ENCODE measurements at regions not wholly inside any gene's neighbourhood (a gene's known extent, or its start where the extent isn't known, plus 50 kb on each side); places are given as distances from the start of the nearest gene placed in this dataset.
"Not testable (repeated sequence)": the region's sequence is repeated elsewhere in the genome, so short reads cannot be mapped to it uniquely, and the experiment has no call there.

- in situ Hi-C loops (cut with HindIII; ENCODE audit: low sequenced_read_pairs): no loop called here
Observed at GRCh38 chr7:136138991-136139390, 161.8 kb upstream of the MTPN start.

DNA sequence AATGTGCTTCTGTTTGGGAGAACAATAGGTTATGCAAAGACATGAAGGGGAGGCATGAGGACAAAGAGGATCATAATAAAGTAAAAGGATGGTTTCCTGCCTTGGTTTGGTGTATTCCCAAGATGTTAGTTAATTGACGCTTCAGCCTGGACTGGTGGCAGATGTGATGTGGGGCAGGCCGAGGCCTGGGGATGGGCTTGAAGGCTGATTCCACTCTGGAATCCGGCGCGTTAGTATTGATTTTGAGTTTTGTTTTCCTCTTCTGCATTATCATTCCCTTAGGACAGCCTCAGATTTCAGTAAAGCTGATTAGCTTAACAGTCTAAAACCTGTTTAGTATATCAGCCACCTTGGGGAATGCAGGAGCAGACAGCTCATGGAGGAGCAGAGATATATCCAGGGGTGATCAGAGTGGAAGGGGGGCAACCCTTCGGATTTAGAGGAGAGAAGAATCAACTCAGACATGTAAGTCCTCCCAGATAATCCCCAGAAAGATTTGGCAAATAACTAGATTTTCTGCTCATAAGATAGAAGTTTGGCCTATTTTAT lies 159.8 kb upstream of the MTPN start:
- in situ Hi-C loops (cut with HindIII; ENCODE audit: low sequenced_read_pairs): no loop called here

GRCh38 chr7:136134503-136134902 lies 157.3 kb upstream of the MTPN start:
- in situ Hi-C loops (cut with HindIII; ENCODE audit: low sequenced_read_pairs): no loop called here

DNA sequence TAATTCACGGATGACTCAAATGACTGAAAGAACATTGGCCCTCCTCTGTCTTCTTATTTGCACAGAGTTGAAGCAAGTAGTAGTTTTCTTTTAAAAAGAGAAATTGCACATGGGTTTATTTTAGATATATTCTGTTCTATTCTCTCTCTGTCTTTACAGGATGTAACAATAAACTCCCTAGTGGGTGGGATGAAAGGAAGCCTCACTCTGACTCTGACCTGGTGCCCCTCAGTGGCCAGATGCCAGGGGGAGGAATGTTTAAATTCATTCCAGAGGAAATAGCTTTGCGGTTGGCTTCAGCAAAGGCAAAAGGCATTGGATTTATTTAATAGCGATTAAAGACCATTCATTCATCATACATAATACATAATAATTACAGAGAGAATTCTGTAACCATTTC lies 156.4 kb upstream of the MTPN start:
- in situ Hi-C loops (cut with HindIII; ENCODE audit: low sequenced_read_pairs): no loop called here

GRCh38 chr7:136131304-136131630 lies 154.1 kb upstream of the MTPN start:
- in situ Hi-C loops (cut with HindIII; ENCODE audit: low sequenced_read_pairs): no loop called here

- in situ Hi-C loops (cut with HindIII; ENCODE audit: low sequenced_read_pairs): no loop called here
Observed at GRCh38 chr7:136130511-136131303, 153.5 kb upstream of the MTPN start.

DNA sequence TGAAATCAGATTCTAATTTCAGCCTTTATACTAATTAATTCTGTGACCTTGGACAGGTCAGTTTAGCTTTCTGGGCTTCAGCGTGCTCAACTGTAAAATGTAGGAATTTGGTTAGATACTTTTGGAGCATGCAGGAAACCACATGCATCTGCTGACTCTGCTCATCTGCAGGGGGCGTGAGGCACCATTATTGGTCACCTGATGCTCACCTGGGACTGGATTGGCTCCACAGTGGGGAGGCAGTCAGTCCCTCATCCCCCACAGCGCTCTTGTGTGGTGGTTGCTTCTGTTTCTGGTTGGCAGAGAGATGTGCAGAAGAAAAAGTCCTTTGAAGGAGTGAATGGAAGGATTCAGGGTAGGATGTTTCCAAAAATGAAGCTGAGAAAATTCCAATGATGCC lies 150.9 kb upstream of the MTPN start:
- in situ Hi-C loops (cut with HindIII; ENCODE audit: low sequenced_read_pairs): no loop called here

- in situ Hi-C loops (cut with HindIII; ENCODE audit: low sequenced_read_pairs): no loop called here
Observed at GRCh38 chr7:136123352-136123751, 146.2 kb upstream of the MTPN start.

DNA sequence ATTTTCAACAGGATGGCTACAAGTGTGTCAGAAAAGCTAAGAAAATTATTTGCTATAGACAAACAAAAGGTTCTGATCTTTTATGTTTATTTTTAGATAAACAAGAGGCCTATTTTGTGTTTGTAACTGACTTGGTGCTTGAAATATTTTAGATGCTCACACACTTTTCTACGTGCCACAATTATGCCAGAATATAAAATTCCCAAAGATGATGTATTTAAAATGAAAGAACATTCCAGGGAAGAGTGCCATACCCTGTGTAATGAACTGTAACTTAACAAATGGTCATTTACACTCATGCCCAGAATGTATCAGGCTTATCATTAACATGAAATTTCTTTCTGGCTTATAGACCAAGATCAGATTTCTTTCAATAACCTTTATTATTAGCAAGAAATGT lies 144.9 kb upstream of the MTPN start:
- in situ Hi-C loops (cut with HindIII; ENCODE audit: low sequenced_read_pairs): no loop called here

DNA sequence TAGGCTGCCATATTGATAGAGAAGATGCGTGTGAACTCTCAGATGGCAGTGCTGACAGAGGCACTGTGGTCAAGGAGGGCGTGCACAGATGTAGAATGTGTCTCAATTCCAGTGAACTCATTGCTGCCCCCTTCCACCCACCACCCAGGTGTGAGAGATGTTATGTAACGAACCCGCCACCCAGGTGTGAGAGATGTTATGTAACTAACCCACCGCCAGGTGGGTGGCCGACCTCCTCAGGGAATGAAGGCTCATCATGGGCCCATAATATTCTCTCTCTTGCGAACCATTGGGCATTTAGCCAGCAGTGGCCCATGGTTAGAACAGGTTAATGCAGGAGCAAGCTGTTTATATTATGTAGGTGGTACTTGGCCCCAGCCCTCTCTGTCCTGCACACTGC lies 140.4 kb upstream of the MTPN start:
- in situ Hi-C loops (cut with HindIII; ENCODE audit: low sequenced_read_pairs): no loop called here

DNA sequence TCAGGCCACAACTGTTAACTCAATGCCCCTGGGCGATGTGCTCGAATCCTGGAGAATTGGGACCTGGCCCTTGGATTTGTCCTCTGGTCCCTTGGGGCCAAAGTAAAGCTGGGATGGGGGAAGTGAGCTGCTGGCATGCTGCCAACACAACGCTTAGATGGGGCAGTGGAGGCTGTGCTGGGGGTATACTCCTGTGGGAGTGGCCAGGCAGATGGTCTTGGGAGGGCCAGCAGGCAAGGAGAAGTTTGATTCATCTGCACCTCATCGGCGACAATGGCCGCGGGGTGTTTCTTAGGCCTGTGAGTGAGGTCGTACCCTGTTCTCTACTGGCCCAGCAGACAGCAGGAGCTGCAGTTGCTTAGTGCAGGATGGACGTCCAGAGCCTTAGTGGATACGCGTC lies 139.0 kb upstream of the MTPN start:
- in situ Hi-C loops (cut with HindIII; ENCODE audit: low sequenced_read_pairs): no loop called here

DNA sequence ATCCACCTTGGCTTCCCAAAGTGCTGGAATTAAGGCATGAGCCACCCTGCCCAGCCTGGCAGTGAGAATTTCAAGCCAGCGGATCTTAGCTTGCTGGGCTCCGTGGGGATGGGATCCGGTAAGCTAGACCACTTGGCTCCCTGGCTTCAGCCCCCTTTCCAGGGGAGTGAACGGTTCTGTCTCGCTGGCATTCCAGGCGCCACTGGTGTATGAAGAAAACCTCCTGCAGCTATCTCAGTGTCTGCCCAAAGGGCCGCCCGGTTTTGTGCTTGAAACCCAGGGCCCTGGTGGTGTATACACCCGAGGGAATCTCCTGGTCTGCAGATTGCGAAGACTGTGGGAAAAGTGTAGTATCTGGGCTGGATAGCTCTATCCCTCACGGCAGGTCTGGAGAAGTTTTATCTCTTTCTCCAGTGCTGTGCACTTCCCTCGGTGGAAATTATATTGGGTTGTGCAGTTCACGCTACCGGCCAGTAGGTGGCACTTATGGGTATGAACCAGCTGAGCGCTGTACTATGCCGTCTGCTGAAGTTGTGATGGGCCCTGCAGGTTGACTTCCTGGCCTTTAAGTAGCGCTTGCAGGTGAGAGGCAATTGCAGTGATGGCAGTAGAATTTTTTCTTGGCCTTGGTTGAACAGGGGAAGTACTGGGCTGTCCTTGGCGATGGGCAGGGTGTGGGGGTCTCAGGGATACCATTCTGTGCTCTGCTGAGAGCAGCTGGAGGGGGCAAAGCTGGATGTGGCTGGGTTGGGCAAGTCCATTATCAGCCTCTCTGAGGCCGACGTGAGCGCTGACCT lies 138.0 kb upstream of the MTPN start:
- in situ Hi-C loops (cut with HindIII; ENCODE audit: low sequenced_read_pairs): no loop called here

DNA sequence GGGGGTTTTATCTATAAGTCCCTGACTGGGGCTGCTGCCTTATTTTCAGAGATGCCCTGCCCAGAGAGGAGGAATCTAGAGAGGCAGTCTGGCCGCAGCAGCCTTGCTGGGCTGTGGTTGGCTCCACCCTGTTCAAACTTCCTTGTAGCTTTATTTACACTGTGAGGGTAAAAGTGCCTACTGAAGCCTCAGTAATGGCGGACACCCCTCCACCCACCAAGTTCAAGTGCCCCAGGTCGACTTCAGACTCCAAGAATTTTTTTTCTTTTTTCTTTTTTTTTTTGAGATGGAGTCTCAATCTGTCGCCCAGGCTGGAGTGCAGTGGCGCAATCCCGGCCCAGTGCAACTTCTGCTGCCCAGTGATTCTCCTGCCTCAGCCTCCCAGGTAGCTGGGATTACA lies 137.3 kb upstream of the MTPN start:
- in situ Hi-C loops (cut with HindIII; ENCODE audit: low sequenced_read_pairs): not testable (repeated sequence)

GRCh38 chr7:136109037-136109436 lies 131.9 kb upstream of the MTPN start:
- in situ Hi-C loops (cut with HindIII; ENCODE audit: low sequenced_read_pairs): not testable (repeated sequence)

DNA sequence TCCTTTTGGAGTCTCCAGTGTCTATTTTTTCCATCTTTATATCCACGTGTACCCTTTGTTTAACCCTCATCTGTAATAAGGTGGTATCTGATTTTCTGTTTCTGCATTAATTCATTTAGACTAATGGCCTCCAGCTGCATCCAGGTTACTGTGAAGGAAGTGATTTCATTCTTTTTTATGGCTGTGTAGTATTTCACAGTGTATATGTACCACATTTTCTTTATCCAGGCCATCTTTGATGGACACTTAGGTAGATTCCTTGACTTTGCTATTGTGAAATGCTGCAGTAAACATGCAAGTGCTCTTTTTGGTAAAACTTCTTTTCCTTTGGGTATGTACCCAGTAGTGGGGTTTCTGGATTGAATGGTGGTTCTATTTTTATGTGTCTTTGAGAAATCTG lies 128.0 kb upstream of the MTPN start:
- in situ Hi-C loops (cut with HindIII; ENCODE audit: low sequenced_read_pairs): no loop called here

DNA sequence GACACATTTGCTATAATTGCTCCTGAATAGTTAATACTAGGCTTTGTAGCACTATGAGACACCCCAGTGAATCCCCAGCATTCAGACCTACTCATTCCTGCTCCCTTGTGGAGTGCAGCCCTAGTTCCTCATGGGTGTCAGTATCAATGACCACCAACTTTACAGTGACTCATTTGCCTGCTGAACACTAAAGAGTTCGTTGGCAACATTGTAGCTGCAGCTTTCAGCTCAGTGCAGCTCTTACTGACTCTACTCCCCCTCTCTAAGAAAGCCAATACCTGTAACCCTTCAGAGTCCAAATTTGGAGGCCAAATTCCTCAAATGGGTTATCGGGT lies 127.1 kb upstream of the MTPN start:
- in situ Hi-C loops (cut with HindIII; ENCODE audit: low sequenced_read_pairs): no loop called here

GRCh38 chr7:136103545-136104268 lies 126.5 kb upstream of the MTPN start:
- in situ Hi-C loops (cut with HindIII; ENCODE audit: low sequenced_read_pairs): no loop called here

DNA sequence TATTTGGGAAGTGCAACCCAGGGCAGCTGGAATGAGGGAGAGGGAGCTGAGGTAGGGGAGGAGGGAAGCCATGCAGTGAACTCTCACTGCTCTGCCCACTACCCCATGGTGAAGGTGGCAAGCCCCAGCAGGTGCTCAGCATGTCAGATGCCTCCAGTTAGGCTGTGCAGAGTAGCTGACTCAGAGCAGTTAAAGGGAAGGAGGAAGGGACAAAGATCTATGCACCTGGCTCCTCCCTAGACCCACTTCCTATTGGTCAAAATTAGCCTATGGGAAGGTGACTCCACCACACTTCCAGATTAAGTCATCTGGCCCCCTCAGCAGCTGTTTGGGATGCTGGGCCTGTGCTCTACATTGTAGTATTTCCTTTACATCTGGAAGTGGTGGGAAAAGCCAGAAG lies 125.7 kb upstream of the MTPN start:
- in situ Hi-C loops (cut with HindIII; ENCODE audit: low sequenced_read_pairs): no loop called here

- in situ Hi-C loops (cut with HindIII; ENCODE audit: low sequenced_read_pairs): not testable (repeated sequence)
Observed at GRCh38 chr7:136092714-136093113, 115.6 kb upstream of the MTPN start.

DNA sequence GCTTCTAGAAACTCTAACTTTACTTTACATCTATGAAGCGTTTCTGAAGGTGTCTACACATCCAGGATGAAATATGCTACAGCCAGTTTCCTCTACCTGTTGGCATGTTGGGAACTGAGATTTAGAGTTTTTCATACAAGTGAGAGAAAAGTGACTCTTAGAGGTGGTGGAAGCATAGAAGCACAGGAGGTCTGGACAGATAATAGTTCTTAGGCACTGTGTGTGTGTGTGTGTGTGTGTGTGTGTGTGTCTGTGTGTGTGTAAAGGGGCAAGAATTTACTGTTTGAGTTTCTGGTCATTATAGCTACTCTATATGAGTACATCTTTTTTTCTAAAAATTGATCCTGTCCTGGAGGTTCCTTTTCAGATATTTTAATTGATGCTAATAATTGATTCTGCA lies 110.7 kb upstream of the MTPN start:
- in situ Hi-C loops (cut with HindIII; ENCODE audit: low sequenced_read_pairs): no loop called here

- in situ Hi-C loops (cut with HindIII; ENCODE audit: low sequenced_read_pairs): no loop called here
Observed at GRCh38 chr7:136086712-136087111, 109.6 kb upstream of the MTPN start.

DNA sequence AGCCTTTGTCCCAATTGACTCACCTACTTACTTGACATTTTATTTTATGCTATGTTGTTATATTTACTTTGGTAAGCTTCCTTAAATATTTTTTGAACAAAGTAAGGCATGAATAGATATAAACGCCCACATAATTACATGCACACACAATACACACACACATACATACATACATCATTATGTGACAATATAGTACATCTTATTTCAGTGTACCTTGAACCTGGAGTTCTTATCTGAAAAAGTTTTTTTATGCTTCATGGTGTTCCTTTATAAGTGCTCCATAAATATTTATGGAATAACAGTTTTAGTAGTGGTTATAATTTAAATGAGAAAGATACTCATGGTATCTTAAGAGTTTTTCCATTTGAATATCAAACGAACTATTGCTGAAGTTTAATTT lies 102.8 kb upstream of the MTPN start:
- in situ Hi-C loops (cut with HindIII; ENCODE audit: low sequenced_read_pairs): no loop called here
